ENCODE measurements at regions not wholly inside any gene's neighbourhood (a gene's known extent, or its start where the extent isn't known, plus 50 kb on each side); places are given as distances from the start of the nearest gene placed in this dataset.

DNA sequence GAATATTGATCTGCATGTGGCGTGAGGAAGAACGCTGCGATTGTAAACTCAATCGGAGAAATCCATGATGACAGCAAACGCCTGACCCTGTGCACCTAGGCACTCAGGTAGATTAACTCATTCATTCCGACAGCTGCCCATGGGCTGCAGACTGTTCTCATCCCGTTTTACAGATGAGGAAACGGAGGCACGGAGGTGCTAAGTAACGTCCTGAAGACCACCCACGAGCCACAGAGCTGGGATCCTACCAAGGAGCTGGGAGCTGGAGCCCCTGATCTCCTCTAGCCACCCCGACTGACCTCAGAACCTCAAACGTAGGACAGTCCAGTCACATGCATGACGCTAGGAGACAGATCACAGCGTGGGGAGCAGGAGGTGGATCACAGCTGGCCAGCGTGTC, 1092.7 kb downstream of the BRD1 start:
- Histone ChIP-seq H3K27ac (no peak overlapping the region), H3K27me3 (replicated peaks; ENCODE audit: insufficient read depth) (no peaks in the 10 kb centered on the region), H3K9me3 (no peaks in the 10 kb centered on the region), H3K4me3 (no peak overlapping the region), H3K36me3 (no peaks in the 10 kb centered on the region), H3K4me1 (ENCODE audit: control insufficient read depth in 1 of 2, low read depth in 2 of 2) (no peaks in the 10 kb centered on the region)
- DNase-seq (ENCODE audit: low spot score) (no peak), ATAC-seq (ENCODE audit: insufficient number of reproducible peaks, low FRiP score, low read depth) (no peak)
- TF ChIP-seq, protein P1, sequence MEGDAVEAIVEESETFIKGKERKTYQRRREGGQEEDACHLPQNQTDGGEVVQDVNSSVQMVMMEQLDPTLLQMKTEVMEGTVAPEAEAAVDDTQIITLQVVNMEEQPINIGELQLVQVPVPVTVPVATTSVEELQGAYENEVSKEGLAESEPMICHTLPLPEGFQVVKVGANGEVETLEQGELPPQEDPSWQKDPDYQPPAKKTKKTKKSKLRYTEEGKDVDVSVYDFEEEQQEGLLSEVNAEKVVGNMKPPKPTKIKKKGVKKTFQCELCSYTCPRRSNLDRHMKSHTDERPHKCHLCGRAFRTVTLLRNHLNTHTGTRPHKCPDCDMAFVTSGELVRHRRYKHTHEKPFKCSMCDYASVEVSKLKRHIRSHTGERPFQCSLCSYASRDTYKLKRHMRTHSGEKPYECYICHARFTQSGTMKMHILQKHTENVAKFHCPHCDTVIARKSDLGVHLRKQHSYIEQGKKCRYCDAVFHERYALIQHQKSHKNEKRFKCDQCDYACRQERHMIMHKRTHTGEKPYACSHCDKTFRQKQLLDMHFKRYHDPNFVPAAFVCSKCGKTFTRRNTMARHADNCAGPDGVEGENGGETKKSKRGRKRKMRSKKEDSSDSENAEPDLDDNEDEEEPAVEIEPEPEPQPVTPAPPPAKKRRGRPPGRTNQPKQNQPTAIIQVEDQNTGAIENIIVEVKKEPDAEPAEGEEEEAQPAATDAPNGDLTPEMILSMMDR (IDR thresholded peaks at IDR 0.05), result no peak

DNA sequence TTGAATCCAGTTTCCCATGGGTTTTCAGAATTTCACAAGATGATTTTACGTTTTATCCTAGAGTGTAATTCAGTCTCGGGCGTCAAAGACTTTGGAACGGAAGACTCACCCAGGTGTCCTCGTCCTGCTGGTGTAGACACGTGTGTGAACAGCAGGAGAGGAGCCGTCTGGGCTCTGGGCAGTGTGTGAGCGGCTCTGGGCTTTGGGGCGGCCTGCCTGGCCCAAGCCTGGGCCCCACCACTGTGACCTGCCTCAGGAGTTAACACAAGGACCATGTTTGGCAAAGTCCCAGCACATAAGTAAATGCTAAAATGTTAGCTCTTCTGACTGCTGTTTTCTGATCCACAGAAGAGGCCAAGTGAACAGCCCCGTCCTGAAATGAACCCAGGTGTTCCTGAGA, 1093.3 kb downstream of the BRD1 start:
- Histone ChIP-seq H3K4me3 (no peak overlapping the region), H3K9me3 (no peaks in the 10 kb centered on the region), H3K27me3 (replicated peaks; ENCODE audit: insufficient read depth) (no peaks in the 10 kb centered on the region), H3K4me1 (ENCODE audit: control insufficient read depth in 1 of 2, low read depth in 2 of 2) (no peaks in the 10 kb centered on the region), H3K27ac (no peak overlapping the region), H3K36me3 (no peaks in the 10 kb centered on the region)
- DNase-seq (ENCODE audit: low spot score) (no peak), ATAC-seq (ENCODE audit: insufficient number of reproducible peaks, low FRiP score, low read depth) (no peak)
- TF ChIP-seq, protein P1 (IDR thresholded peaks at IDR 0.05), result no peak

DNA sequence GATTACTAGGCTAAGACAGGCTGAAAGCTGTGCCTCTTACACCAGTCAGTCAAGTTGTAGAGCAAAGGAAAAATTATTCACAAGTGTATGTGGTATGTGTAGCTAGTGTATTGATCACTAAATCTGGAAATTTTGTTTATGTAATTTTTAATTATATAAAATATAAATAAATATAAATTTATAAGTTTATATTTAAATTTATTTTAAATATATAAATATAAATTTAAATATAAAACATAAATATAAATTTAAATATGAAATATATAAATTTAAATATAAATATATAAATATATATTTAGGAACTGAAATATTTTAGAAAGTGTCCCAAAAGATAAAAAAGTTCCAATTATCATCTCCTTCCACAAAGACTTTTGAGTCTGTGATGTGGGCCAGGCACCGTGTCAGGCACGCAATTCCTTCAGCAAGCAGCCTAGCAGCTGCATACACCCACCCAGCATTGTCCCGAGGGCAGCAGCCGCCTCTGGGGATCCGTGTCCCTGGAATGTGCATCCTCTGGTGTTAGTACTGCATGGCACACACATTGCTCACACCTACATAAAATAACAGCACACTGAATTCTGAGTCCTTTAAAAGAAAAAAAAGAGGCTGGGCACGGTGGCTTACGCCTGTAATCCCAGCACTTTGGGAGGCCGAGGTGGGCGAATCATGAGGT, 1098.0 kb downstream of the BRD1 start:
- Histone ChIP-seq H3K4me3 (no peak overlapping the region), H3K9me3 (peaks cover 9% of the 10 kb centered on the region), H3K4me1 (ENCODE audit: control insufficient read depth in 1 of 2, low read depth in 2 of 2) (no peaks in the 10 kb centered on the region), H3K27ac (no peak overlapping the region), H3K36me3 (no peaks in the 10 kb centered on the region), H3K27me3 (replicated peaks; ENCODE audit: insufficient read depth) (no peaks in the 10 kb centered on the region)
- TF ChIP-seq, protein P1 (IDR thresholded peaks at IDR 0.05), result no peak
- ATAC-seq (ENCODE audit: insufficient number of reproducible peaks, low FRiP score, low read depth) (no peak), DNase-seq (ENCODE audit: low spot score) (no peak)

DNA sequence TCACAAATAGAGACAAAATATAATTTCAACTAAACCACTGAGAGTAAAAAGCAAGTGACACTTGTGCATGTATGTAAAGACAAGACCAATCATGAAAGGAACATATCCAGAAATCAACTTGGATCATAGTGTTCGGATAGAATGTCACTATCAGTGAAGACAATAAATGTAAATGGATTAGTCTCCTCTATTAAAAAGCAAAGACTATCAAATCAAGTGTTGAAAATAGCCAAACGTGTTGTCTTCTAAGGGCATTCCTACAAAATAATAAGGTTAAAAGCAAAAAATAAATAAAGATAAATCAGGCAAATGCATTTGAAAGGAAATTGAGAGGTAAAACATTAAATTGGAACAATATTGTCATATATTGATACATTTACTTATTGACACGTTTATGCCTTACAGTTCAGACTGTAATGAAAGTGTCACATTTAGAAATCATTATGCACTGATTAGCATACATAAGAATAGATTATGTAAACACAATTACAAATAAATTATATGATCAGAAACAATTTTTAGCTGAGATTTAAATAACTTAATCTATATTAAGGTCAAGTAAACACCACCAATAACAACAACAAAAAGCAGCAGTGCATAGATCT, 1100.1 kb downstream of the BRD1 start:
- no peaks in the 10 kb centered on the region for H3K27me3 ChIP-seq (replicated peaks; ENCODE audit: insufficient read depth)
- H3K9me3 ChIP-seq, result peaks cover 9% of the 10 kb centered on the region
- H3K27ac ChIP-seq, result no peak overlapping the region
- H3K36me3 ChIP-seq, result no peaks in the 10 kb centered on the region
- ATAC-seq (ENCODE audit: insufficient number of reproducible peaks, low FRiP score, low read depth), result no peak
- no peak for DNase-seq (ENCODE audit: low spot score)
- no peak overlapping the region for H3K4me3 ChIP-seq
- no peaks in the 10 kb centered on the region for H3K4me1 ChIP-seq (ENCODE audit: control insufficient read depth in 1 of 2, low read depth in 2 of 2)
- TF ChIP-seq, protein P1 (IDR thresholded peaks at IDR 0.05), result no peak

DNA sequence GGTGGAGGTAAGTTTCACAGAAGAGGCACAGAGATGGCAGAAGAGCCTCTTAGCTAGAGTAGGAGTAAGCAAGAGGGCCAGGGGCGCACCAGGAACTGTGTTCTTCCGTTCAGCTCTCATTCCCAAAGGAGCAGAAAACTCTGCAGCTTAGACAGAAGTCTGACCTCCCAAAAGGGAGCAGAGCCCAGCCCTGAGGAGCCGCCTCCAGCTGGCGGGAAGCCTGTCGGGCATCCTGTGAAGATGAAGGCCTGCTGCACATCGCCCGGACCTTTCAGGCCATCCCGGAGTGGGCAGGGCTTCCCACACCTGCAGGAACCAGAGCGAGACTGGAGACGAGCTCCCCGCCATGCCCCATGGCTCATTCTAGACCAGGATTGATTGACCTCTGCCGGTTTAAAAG, 1102.8 kb downstream of the BRD1 start:
- DNase-seq (ENCODE audit: low spot score) (no peak), ATAC-seq (ENCODE audit: insufficient number of reproducible peaks, low FRiP score, low read depth) (no peak)
- Histone ChIP-seq H3K4me3 (no peak overlapping the region), H3K36me3 (no peaks in the 10 kb centered on the region), H3K27me3 (replicated peaks; ENCODE audit: insufficient read depth) (no peaks in the 10 kb centered on the region), H3K9me3 (peaks cover 9% of the 10 kb centered on the region), H3K27ac (no peak overlapping the region), H3K4me1 (ENCODE audit: control insufficient read depth in 1 of 2, low read depth in 2 of 2) (no peaks in the 10 kb centered on the region)
- TF ChIP-seq, protein P1 (IDR thresholded peaks at IDR 0.05), result no peak
